C1 segment of cervical spinal cord (tissue), 14 donors: ENCODE measurements at regions not wholly inside any gene's neighbourhood (a gene's known extent, or its start where the extent isn't known, plus 50 kb on each side); places are given as distances from the start of the nearest gene placed in this dataset.
A peak's percentile ranks its signal among the peaks of the same experiment; 100 is the strongest.

Source experiments
- DNase-seq, 14 donors: peaks; one replicate each; lab custom pipeline; 2025; lab: John Stamatoyannopoulos, UW

- no peak for DNase-seq
Measured at GRCh38 chr12:75613981-75614380, 102.6 kb upstream of the KRR1 start.

- DNase-seq = no peak
Measured at GRCh38 chr12:75611041-75611440, 99.6 kb upstream of the KRR1 start.

- DNase-seq = peak in 1 of 14 donors; percentile 11
Measured at GRCh38 chr12:75606956-75607355, 95.5 kb upstream of the KRR1 start.

GRCh38 chr12:75606151-75606550, 94.7 kb upstream of the KRR1 start:
- peak in 1 of 14 donors; percentile 12 for DNase-seq

- DNase-seq = no peak
Measured at GRCh38 chr12:75603475-75603874, 92.1 kb upstream of the KRR1 start.

- DNase-seq = no peak
Measured at GRCh38 chr12:75602106-75602505, 90.7 kb upstream of the KRR1 start.

- no peak for DNase-seq
Measured at GRCh38 chr12:75600146-75600545, 88.7 kb upstream of the KRR1 start.

- no peak for DNase-seq
Measured at GRCh38 chr12:75599061-75599460, 87.7 kb upstream of the KRR1 start.

- DNase-seq = no peak
Measured at GRCh38 chr12:75596406-75596805, 85.0 kb upstream of the KRR1 start.

- no peak for DNase-seq
Measured at GRCh38 chr12:75592638-75593335, 81.4 kb upstream of the KRR1 start.

GRCh38 chr12:75592086-75592485, 80.7 kb upstream of the KRR1 start:
- DNase-seq = peak in 1 of 14 donors; percentile 3

- DNase-seq = no peak
Measured at GRCh38 chr12:75591628-75592027, 80.2 kb upstream of the KRR1 start.

GRCh38 chr12:75589801-75590200, 78.4 kb upstream of the KRR1 start:
- DNase-seq = no peak

- no peak for DNase-seq
Measured at GRCh38 chr12:75587340-75588106, 76.1 kb upstream of the KRR1 start.

- no peak for DNase-seq
Measured at GRCh38 chr12:75585330-75585729, 73.9 kb upstream of the KRR1 start.

GRCh38 chr12:75583355-75583754, 71.9 kb upstream of the KRR1 start:
- no peak for DNase-seq

- DNase-seq = no peak
Measured at GRCh38 chr12:75581515-75581914, 70.1 kb upstream of the KRR1 start.

GRCh38 chr12:75579552-75579951, 68.1 kb upstream of the KRR1 start:
- peak in 1 of 14 donors; percentile 47 for DNase-seq

- no peak for DNase-seq
Measured at GRCh38 chr12:75578546-75578945, 67.1 kb upstream of the KRR1 start.

- no peak for DNase-seq
Measured at GRCh38 chr12:75577812-75578211, 66.4 kb upstream of the KRR1 start.

- no peak for DNase-seq
Measured at GRCh38 chr12:75571656-75572205, 60.3 kb upstream of the KRR1 start.

- no peak for DNase-seq
Measured at GRCh38 chr12:75571204-75571603, 59.8 kb upstream of the KRR1 start.

- DNase-seq = no peak
Measured at GRCh38 chr12:75568801-75569200, 57.4 kb upstream of the KRR1 start.
